Chondrocyte (in vitro differentiated cells): ENCODE measurements at regions not wholly inside any gene's neighbourhood (a gene's known extent, or its start where the extent isn't known, plus 50 kb on each side); places are given as distances from the start of the nearest gene placed in this dataset.

Experiments used
- DNase-seq: peaks from one replicate; pipeline ENCODE4 v3.0.0; 2021; ENCODE audit warnings: mixed read lengths, low spot score
- H3K27ac Mint-ChIP-seq: one replicate; pipeline ENCODE4 v1.8.0; 2021; ENCODE audit warnings: mild to moderate bottlenecking, moderate library complexity, mixed read lengths; ENCODE audit not compliant: unreplicated experiment
- H3K27me3 Mint-ChIP-seq: 2 replicates; pipeline ENCODE4 v1.8.0; 2021; ENCODE audit warnings: low read depth, mixed read lengths
- H3K36me3 Mint-ChIP-seq: 2 replicates; pipeline ENCODE4 v1.8.0; 2021; ENCODE audit warnings: low read depth, mixed read lengths
- H3K4me1 Mint-ChIP-seq: 2 replicates; pipeline ENCODE4 v1.8.0; 2021; ENCODE audit warnings: low read depth, mild to moderate bottlenecking, mixed read lengths
- H3K4me3 Mint-ChIP-seq: one replicate; pipeline ENCODE4 v1.8.0; 2021; ENCODE audit warnings: mild to moderate bottlenecking, moderate library complexity, mixed read lengths; ENCODE audit not compliant: unreplicated experiment
- H3K9me3 Mint-ChIP-seq: 2 replicates; pipeline ENCODE4 v1.8.0; 2021; ENCODE audit warnings: low read depth, mixed read lengths
- TF ChIP-seq, protein P1 (sequence below): fragments of 200-600 bp; sonication (generic); IDR thresholded peaks from 2 replicates; pipeline ENCODE4 v1.5.0; 2021; ENCODE audit warnings: antibody characterized with exemption, mild to moderate bottlenecking, moderate library complexity

DNA sequence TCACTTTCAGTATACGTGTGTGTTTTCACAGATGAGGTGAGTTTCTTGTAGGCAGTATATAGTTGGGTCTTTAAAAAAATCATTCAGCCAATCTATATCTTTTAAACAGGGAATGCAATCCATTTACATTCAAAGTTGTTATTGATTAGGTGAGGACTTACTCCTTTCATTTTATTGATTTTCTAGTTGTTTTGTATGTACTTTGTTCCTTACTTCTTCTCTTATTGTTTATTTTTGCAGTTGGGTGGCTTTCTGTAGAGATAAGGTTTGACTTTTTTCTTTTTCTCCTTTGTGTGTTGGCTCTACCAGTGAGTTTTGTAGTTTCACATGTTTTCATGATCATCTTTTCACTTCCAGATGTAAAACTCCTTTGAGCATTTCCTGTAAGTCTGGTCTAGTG, 83.1 kb downstream of the MAGED1 start:
- Mint-ChIP-seq H3K9me3 (peaks cover 7% of the 10 kb centered on the region), H3K36me3 (no peaks in the 10 kb centered on the region), H3K27me3 (peaks cover 1% of the 10 kb centered on the region), H3K4me1 (no peaks in the 10 kb centered on the region), H3K4me3 (no peak overlapping the region), H3K27ac (no peak overlapping the region)
- DNase-seq, result no peak
- TF ChIP-seq, protein P1, sequence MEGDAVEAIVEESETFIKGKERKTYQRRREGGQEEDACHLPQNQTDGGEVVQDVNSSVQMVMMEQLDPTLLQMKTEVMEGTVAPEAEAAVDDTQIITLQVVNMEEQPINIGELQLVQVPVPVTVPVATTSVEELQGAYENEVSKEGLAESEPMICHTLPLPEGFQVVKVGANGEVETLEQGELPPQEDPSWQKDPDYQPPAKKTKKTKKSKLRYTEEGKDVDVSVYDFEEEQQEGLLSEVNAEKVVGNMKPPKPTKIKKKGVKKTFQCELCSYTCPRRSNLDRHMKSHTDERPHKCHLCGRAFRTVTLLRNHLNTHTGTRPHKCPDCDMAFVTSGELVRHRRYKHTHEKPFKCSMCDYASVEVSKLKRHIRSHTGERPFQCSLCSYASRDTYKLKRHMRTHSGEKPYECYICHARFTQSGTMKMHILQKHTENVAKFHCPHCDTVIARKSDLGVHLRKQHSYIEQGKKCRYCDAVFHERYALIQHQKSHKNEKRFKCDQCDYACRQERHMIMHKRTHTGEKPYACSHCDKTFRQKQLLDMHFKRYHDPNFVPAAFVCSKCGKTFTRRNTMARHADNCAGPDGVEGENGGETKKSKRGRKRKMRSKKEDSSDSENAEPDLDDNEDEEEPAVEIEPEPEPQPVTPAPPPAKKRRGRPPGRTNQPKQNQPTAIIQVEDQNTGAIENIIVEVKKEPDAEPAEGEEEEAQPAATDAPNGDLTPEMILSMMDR, result no peak
